K562 (cell line): ENCODE measurements at regions not wholly inside any gene's neighbourhood (a gene's known extent, or its start where the extent isn't known, plus 50 kb on each side); places are given as distances from the start of the nearest gene placed in this dataset.

Experiments used
- ATAC-seq: fragments of 200-7000 bp; cut with Tn5 transposase; 3 replicates; pipeline ENCODE4 v1.9.1; 2020; ENCODE audit warnings: moderate library complexity
- BruUV-seq: library from RNA; stranded (reverse); fragments of 400-500 nt; replicated peaks from 2 replicates; lab custom pipeline; 2021; lab: Mats Ljungman, UMichigan
- CTCF ChIA-PET: fragments of 300-600 bp; formaldehyde crosslinking; extraction: SDS; loops from one replicate; lab custom pipeline; 2021; ENCODE audit warnings: low intra/inter-chr PET ratio; lab: Yijun Ruan, JAX
- POLR2A ChIA-PET: fragments of 300-600, 350-650 bp; sonication (Branson Sonifier 250); formaldehyde crosslinking; extraction: SDS; loops from one replicate; lab custom pipeline; 2021; ENCODE audit warnings: antibody characterized with exemption, inconsistent platforms; lab: Yijun Ruan, JAX
- DNase-seq, 4 experiments: peaks; one replicate each; pipeline versions ENCODE4 v3.0.0 to v3.0.0-alpha.2; 2011 to 2018; ENCODE audit warnings: low spot score in 3 of 4, mixed read lengths in 3 of 4; ENCODE audit errors: extremely low read depth in 1 of 4
- FAIRE-seq: peaks from 2 replicates; lab custom pipeline; 2011; peaks lifted over from hg19 to GRCh38; lab: Jason Lieb, UNC
- H2AFZ ChIP-seq: 2 replicates; pipeline ENCODE4 v1.6.0; 2011; ENCODE audit warnings: low read depth, low read length, control low read depth, inconsistent platforms
- H3K27ac ChIP-seq: fragments of 200-600 bp; 3 replicates; pipeline ENCODE4 v1.8.0; 2011; ENCODE audit warnings: low read depth, mild to moderate bottlenecking, control low read depth, inconsistent platforms, low read length, moderate library complexity, mixed read lengths; ENCODE audit errors: extremely low read depth
- H3K27me3 ChIP-seq, 2 experiments: fragments of 300-600 bp in 1 of 2; 2 replicates in 1 of 2; 3 replicates in 1 of 2; pipeline versions ENCODE4 v1.6.0 to v1.8.0; 2011; ENCODE audit warnings: inconsistent platforms in 2 of 2, low read length in 2 of 2, mild to moderate bottlenecking in 1 of 2, mixed read lengths in 1 of 2, moderate library complexity in 1 of 2; ENCODE audit not compliant: control insufficient read depth in 2 of 2, insufficient read depth in 2 of 2
- H3K36me3 ChIP-seq: fragments of 300-600 bp; 3 replicates; pipeline ENCODE4 v1.8.0; 2011; ENCODE audit warnings: mild to moderate bottlenecking, low read length, inconsistent platforms; ENCODE audit not compliant: control insufficient read depth, insufficient read depth
- H3K4me1 ChIP-seq, 2 experiments: fragments of 200-600 bp in 1 of 2; replicated peaks in 1 of 2; 2 replicates in 1 of 2; 3 replicates in 1 of 2; pipeline versions ENCODE4 v1.5.1 to v1.8.0; 2011; ENCODE audit warnings: inconsistent platforms in 2 of 2, low read length in 2 of 2, mild to moderate bottlenecking in 1 of 2, mixed read lengths in 1 of 2, moderate library complexity in 1 of 2; ENCODE audit not compliant: control insufficient read depth in 2 of 2, insufficient read depth in 2 of 2
- H3K4me2 ChIP-seq: 2 replicates; pipeline ENCODE4 v1.6.1; 2011; ENCODE audit warnings: low read length, control low read depth, inconsistent platforms, mixed read lengths; ENCODE audit not compliant: insufficient read depth
- H3K4me3 ChIP-seq: fragments of 200-600 bp; sonication (generic), shearing (Covaris generic); 2 replicates; pipeline ENCODE4 v1.5.1; 2016; ENCODE audit warnings: control low read depth, inconsistent platforms
- H3K79me2 ChIP-seq: fragments of 200-600 bp; 3 replicates; pipeline ENCODE4 v1.8.0; 2011; ENCODE audit warnings: low read length, inconsistent platforms; ENCODE audit not compliant: control insufficient read depth, insufficient read depth
- H3K9ac ChIP-seq, 2 experiments: 2 replicates each; pipeline versions ENCODE4 v1.6.0 to v1.6.1; 2011; ENCODE audit warnings: low read depth in 2 of 2, low read length in 2 of 2, control low read depth in 1 of 2, inconsistent platforms in 1 of 2, mild to moderate bottlenecking in 1 of 2, mixed read lengths in 1 of 2; ENCODE audit not compliant: insufficient read depth in 1 of 2
- H3K9me1 ChIP-seq: one replicate; pipeline ENCODE4 v1.6.0; 2011; ENCODE audit warnings: inconsistent platforms, mild to moderate bottlenecking, low read length, moderate library complexity; ENCODE audit not compliant: control insufficient read depth, insufficient read depth
- H3K9me3 ChIP-seq: replicated peaks from 2 replicates; pipeline ENCODE4 v1.5.1; 2011; ENCODE audit warnings: low read depth, low read length, inconsistent platforms; ENCODE audit not compliant: control insufficient read depth, insufficient read depth
- H4K20me1 ChIP-seq: replicated peaks from 2 replicates; pipeline ENCODE4 v1.6.1; 2011; ENCODE audit warnings: low read length, inconsistent platforms, mixed read lengths; ENCODE audit not compliant: control insufficient read depth, insufficient read depth
- CBFA2T2 ChIP-seq: fragments of 450-650 bp; conservative IDR thresholded peaks from 2 replicates; pipeline ENCODE4 v1.6.1; 2017; ENCODE audit warnings: mild to moderate bottlenecking
- PBX2 ChIP-seq, 2 experiments: IDR thresholded peaks in 1 of 2; conservative IDR thresholded peaks in 1 of 2; 2 replicates each; pipeline ENCODE4 v1.6.1; 2016; ENCODE audit warnings: low read depth in 2 of 2, mild to moderate bottlenecking in 1 of 2, missing compliant biosample characterization in 1 of 2, missing genetic modification characterization in 1 of 2, moderate library complexity in 1 of 2
- RBM17 ChIP-seq: fragments of 200-400 bp; formaldehyde crosslinking; IDR thresholded peaks from 2 replicates; pipeline ENCODE4 v1.6.1; 2017; ENCODE audit warnings: low read depth, mild to moderate bottlenecking, low read length, borderline replicate concordance
- TFE3 ChIP-seq: fragments of 450-650 bp; formaldehyde crosslinking; IDR thresholded peaks from 2 replicates; pipeline ENCODE4 v1.4.0; 2020; ENCODE audit warnings: mild to moderate bottlenecking, mixed read lengths
- ZFP36 ChIP-seq: fragments of 150-350 bp; IDR thresholded peaks from 2 replicates; pipeline ENCODE4 v1.6.1; 2018; ENCODE audit warnings: low read length, low read depth; ENCODE audit not compliant: partially characterized antibody
- WGBS: fragments of 100-300 bp; shearing (Covaris generic); methylation state at CpG from one replicate; pipeline ENCODE4 v1.1.6; 2016; ENCODE audit warnings: low coverage, mixed read lengths; ENCODE audit not compliant: insufficient coverage; ENCODE audit errors: missing lambda C conversion rate; 5-methylcytosine and 5-hydroxymethylcytosine counted together
- in situ Hi-C: fragments of 300-500 bp; cut with MboI; formaldehyde crosslinking; loops from 4 replicates; pipeline ENCODE4 v1.15.0; 2018; ENCODE audit warnings: inconsistent platforms, mixed read lengths
- intact Hi-C: fragments of 100-400 bp; cut with micrococcal nuclease; formaldehyde crosslinking; loops from 2 replicates; pipeline ENCODE4 v1.14.2; 2022

- H3K9ac ChIP-seq: no peak overlapping the region
- no TSS peak for BruUV-seq
- ATAC-seq (no peak), FAIRE-seq (no peak)
- 0% methylated on average over 1 of the region's 1 CpG for WGBS
- no peaks in the 10 kb centered on the region for H3K9me3 ChIP-seq
- peak; percentile 15; the same call in 1 of the 2 replicates for TF ChIP-seq TFE3 (CRISPR knock-in tag)
- TF ChIP-seq CBFA2T2: no peak
- TF ChIP-seq ZFP36: no peak
- no peak for TF ChIP-seq RBM17
- TF ChIP-seq PBX2 (CRISPR knock-in tag; IDR thresholded peaks at IDR 0.05; ENCODE audit: low read depth): no peak
- no peak for TF ChIP-seq PBX2 (tag; conservative IDR thresholded peaks at IDR 0.05; ENCODE audit: low read depth)
- TF ChIP-seq, all 486 proteins: peak for 1
- no peaks in the 10 kb centered on the region for H3K27me3 ChIP-seq
- no peak overlapping the region for H2AFZ ChIP-seq
- DNase-seq: no peak
- no peaks in the 10 kb centered on the region for H3K4me1 ChIP-seq
- no peaks in the 10 kb centered on the region for H3K9me1 ChIP-seq
- intact Hi-C loops: no loop called here
- H3K79me2 ChIP-seq: no peaks in the 10 kb centered on the region
- no peaks in the 10 kb centered on the region for H3K36me3 ChIP-seq
- in situ Hi-C loops: no loop called here
- H3K4me2 ChIP-seq: no peak overlapping the region
- CTCF ChIA-PET: no interaction called here
- no peak overlapping the region for H3K4me3 ChIP-seq
- POLR2A ChIA-PET: no interaction called here
- H3K27ac ChIP-seq: no peak overlapping the region
- no peaks in the 10 kb centered on the region for H4K20me1 ChIP-seq
These were observed 305.7 kb downstream of the CYRIA start for GRCh38 chr2:16359961-16360360.
